Panc1 (cell line): ENCODE measurements at regions not wholly inside any gene's neighbourhood (a gene's known extent, or its start where the extent isn't known, plus 50 kb on each side); places are given as distances from the start of the nearest gene placed in this dataset.

Experiments
- ATAC-seq: fragments of 200-7000 bp; cut with Tn5 transposase; 2 replicates; pipeline ENCODE4 v1.9.1; 2020; ENCODE audit warnings: mild to moderate bottlenecking, moderate library complexity
- BruUV-seq: library from RNA; stranded (reverse); fragments of 400-500 nt; replicated peaks from 2 replicates; lab custom pipeline; 2021; lab: Mats Ljungman, UMichigan
- CTCF ChIA-PET: fragments of 300-600 bp; sonication (Branson Sonifier 250); formaldehyde crosslinking; loops from one replicate; lab custom pipeline; 2022; ENCODE audit warnings: antibody characterized with exemption; lab: Charles Lee
- POLR2A ChIA-PET: fragments of 300-600 bp; sonication (Branson Sonifier 250); formaldehyde crosslinking; loops from one replicate; lab custom pipeline; 2022; ENCODE audit warnings: antibody characterized with exemption; lab: Charles Lee
- DNase-seq: peaks from one replicate; pipeline ENCODE4 v3.0.0-alpha.2; 2010; ENCODE audit warnings: low read depth, low spot score
- H3K27ac ChIP-seq: 2 replicates; pipeline ENCODE4 v1.5.1; 2011; ENCODE audit warnings: mild to moderate bottlenecking, low read length, inconsistent platforms
- H3K27me3 ChIP-seq: fragments of 200-500 bp; sonication (Bioruptor generic); 2 replicates; pipeline ENCODE4 v1.6.0; 2014; ENCODE audit warnings: low read length, inconsistent platforms; ENCODE audit not compliant: control insufficient read depth, insufficient read depth
- H3K36me3 ChIP-seq: fragments of 200-500 bp; sonication (Bioruptor generic); 2 replicates; pipeline ENCODE4 v1.5.1; 2014; ENCODE audit warnings: inconsistent platforms, mild to moderate bottlenecking, low read length, moderate library complexity; ENCODE audit not compliant: control insufficient read depth, insufficient read depth
- H3K4me1 ChIP-seq: 2 replicates; pipeline ENCODE4 v1.5.1; 2011; ENCODE audit warnings: inconsistent platforms, mild to moderate bottlenecking, low read length, moderate library complexity; ENCODE audit not compliant: control insufficient read depth, insufficient read depth
- H3K4me3 ChIP-seq, 2 experiments: 2 replicates each; pipeline ENCODE4 v1.5.1; 2011 to 2012; ENCODE audit warnings: low read depth in 2 of 2, low read length in 2 of 2, mild to moderate bottlenecking in 2 of 2, inconsistent platforms in 1 of 2, moderate library complexity in 1 of 2
- H3K9me3 ChIP-seq: fragments of 200-500 bp; sonication (Bioruptor generic); 2 replicates; pipeline ENCODE4 v1.5.1; 2014; ENCODE audit warnings: low read depth, mild to moderate bottlenecking, inconsistent platforms, low read length, moderate library complexity; ENCODE audit not compliant: control insufficient read depth, insufficient read depth
- POLR2AphosphoS5 ChIP-seq: IDR thresholded peaks from 2 replicates; pipeline ENCODE4 v1.6.1; 2012; ENCODE audit warnings: mild to moderate bottlenecking, low read depth, low read length, moderate library complexity
- SIN3A ChIP-seq: IDR thresholded peaks from 2 replicates; pipeline ENCODE4 v1.6.1; 2012; ENCODE audit warnings: low read depth, mild to moderate bottlenecking, low read length, moderate library complexity, borderline replicate concordance; ENCODE audit not compliant: insufficient read depth
- TCF7L2 ChIP-seq: IDR thresholded peaks from 2 replicates; pipeline ENCODE4 v1.6.1; 2011; ENCODE audit warnings: mild to moderate bottlenecking, low read depth, low read length, inconsistent platforms
- in situ Hi-C: cut with HindIII; loops from 2 replicates; pipeline ENCODE4 v1.10.0; 2016; ENCODE audit warnings: low sequenced_read_pairs, low pct_unique_long_range_greater_than_20kb
- intact Hi-C: fragments of 100-400 bp; cut with micrococcal nuclease; formaldehyde crosslinking; loops from one replicate; pipeline ENCODE4 v1.10.0; 2022; ENCODE audit not compliant: unreplicated experiment
- TF ChIP-seq, protein P1 (sequence below): fragments of 450-650 bp; IDR thresholded peaks from 2 replicates; pipeline ENCODE4 v1.5.1; 2017; ENCODE audit warnings: mild to moderate bottlenecking
- TF ChIP-seq, protein P2 (sequence below), 2 experiments: IDR thresholded peaks; 2 replicates each; pipeline ENCODE4 v1.6.1; 2011 to 2012; ENCODE audit warnings: low read depth in 2 of 2, control low read depth in 1 of 2, low read length in 1 of 2, mild to moderate bottlenecking in 1 of 2, moderate library complexity in 1 of 2; ENCODE audit not compliant: insufficient read depth in 1 of 2

DNA sequence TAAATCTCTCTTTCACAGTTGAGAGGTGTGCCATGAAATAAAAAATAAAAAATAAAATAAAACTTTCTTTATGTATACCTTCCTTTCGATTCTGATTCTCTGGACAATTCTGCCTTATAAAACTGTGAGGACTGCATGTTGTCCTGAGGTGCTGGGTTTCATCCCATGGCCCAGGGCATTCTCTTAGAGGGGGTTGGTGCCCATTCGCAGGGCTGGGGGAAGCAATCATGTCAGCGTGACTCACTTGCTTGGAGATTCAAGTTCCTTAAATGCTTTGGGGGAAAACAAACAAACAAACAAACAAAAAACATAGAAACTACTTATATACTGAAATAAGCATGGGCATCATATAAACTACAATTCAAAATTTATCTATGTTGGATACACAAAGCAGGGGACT lies 122.0 kb upstream of the ST6GAL2 start:
- in situ Hi-C loops, result no loop called here
- H3K4me1 ChIP-seq, result no peaks in the 10 kb centered on the region

DNA sequence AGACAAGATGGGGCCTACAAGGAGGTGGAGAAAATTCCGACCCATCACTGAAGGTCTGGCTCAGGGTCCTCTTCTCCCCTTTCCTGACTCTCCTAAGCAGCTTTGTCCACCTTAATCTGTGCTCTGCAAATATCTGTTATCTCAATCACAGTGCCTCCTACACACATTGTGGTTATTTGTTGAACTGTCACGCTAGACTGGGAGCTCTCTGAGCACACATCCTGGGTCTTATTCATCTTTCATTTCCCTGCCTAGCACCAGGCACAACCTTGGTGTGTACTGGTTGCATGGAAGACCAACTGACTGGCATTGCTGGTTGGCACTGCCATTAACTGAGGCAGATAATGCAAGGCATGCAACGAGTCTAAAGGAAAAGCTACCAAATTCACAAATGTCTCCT lies 122.9 kb upstream of the ST6GAL2 start:
- no peaks in the 10 kb centered on the region for H3K9me3 ChIP-seq
- no peaks in the 10 kb centered on the region for H3K27me3 ChIP-seq
- ChIA-PET CTCF (no interaction called here), POLR2A (no interaction called here)
- no peaks in the 10 kb centered on the region for H3K36me3 ChIP-seq
- no peak for ATAC-seq
- no peak for DNase-seq
- BruUV-seq, result no TSS peak
- in situ Hi-C loops (no loop called here), intact Hi-C loops (no loop called here)
- TF ChIP-seq, protein P1, sequence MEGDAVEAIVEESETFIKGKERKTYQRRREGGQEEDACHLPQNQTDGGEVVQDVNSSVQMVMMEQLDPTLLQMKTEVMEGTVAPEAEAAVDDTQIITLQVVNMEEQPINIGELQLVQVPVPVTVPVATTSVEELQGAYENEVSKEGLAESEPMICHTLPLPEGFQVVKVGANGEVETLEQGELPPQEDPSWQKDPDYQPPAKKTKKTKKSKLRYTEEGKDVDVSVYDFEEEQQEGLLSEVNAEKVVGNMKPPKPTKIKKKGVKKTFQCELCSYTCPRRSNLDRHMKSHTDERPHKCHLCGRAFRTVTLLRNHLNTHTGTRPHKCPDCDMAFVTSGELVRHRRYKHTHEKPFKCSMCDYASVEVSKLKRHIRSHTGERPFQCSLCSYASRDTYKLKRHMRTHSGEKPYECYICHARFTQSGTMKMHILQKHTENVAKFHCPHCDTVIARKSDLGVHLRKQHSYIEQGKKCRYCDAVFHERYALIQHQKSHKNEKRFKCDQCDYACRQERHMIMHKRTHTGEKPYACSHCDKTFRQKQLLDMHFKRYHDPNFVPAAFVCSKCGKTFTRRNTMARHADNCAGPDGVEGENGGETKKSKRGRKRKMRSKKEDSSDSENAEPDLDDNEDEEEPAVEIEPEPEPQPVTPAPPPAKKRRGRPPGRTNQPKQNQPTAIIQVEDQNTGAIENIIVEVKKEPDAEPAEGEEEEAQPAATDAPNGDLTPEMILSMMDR, result no peak
- TF ChIP-seq SIN3A, result no peak
- no peak for TF ChIP-seq POLR2AphosphoS5
- TF ChIP-seq TCF7L2, result no peak
- H3K27ac ChIP-seq, result no peak overlapping the region
- H3K4me1 ChIP-seq, result no peaks in the 10 kb centered on the region
- no peak overlapping the region for H3K4me3 ChIP-seq

More for the DNA sequence above, 122.0 kb upstream of the ST6GAL2 start:
- ChIA-PET CTCF (no interaction called here), POLR2A (no interaction called here)
- ATAC-seq (no peak), DNase-seq (no peak)
- BruUV-seq, result no TSS peak
- Histone ChIP-seq H3K27me3 (no peaks in the 10 kb centered on the region), H3K27ac (no peak overlapping the region), H3K4me3 (no peak overlapping the region), H3K36me3 (no peaks in the 10 kb centered on the region), H3K9me3 (no peaks in the 10 kb centered on the region)
- TF ChIP-seq TCF7L2 (no peak), SIN3A (no peak), POLR2AphosphoS5 (no peak)
- TF ChIP-seq, protein P1, result no peak
- TF ChIP-seq, protein P2, sequence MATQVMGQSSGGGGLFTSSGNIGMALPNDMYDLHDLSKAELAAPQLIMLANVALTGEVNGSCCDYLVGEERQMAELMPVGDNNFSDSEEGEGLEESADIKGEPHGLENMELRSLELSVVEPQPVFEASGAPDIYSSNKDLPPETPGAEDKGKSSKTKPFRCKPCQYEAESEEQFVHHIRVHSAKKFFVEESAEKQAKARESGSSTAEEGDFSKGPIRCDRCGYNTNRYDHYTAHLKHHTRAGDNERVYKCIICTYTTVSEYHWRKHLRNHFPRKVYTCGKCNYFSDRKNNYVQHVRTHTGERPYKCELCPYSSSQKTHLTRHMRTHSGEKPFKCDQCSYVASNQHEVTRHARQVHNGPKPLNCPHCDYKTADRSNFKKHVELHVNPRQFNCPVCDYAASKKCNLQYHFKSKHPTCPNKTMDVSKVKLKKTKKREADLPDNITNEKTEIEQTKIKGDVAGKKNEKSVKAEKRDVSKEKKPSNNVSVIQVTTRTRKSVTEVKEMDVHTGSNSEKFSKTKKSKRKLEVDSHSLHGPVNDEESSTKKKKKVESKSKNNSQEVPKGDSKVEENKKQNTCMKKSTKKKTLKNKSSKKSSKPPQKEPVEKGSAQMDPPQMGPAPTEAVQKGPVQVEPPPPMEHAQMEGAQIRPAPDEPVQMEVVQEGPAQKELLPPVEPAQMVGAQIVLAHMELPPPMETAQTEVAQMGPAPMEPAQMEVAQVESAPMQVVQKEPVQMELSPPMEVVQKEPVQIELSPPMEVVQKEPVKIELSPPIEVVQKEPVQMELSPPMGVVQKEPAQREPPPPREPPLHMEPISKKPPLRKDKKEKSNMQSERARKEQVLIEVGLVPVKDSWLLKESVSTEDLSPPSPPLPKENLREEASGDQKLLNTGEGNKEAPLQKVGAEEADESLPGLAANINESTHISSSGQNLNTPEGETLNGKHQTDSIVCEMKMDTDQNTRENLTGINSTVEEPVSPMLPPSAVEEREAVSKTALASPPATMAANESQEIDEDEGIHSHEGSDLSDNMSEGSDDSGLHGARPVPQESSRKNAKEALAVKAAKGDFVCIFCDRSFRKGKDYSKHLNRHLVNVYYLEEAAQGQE (IDR thresholded peaks at IDR 0.05; ENCODE audit: insufficient read depth in 1 of 2, low read depth in 2 of 2, low read length in 1 of 2), result no peak
- intact Hi-C loops, result no loop called here
